A549 (cell line): ENCODE measurements at regions not wholly inside any gene's neighbourhood (a gene's known extent, or its start where the extent isn't known, plus 50 kb on each side); places are given as distances from the start of the nearest gene placed in this dataset.

Experiments
- EP300 ChIP-seq, 2 experiments: fragments of >200 bp; sonication (Bioruptor Twin); formaldehyde crosslinking; IDR thresholded peaks; 2 replicates in 1 of 2; 3 replicates in 1 of 2; pipeline ENCODE4 v1.6.1; 2016 to 2017
- HOXA7 ChIP-seq: fragments of 250-450 bp; sonication (Bioruptor Pico); IDR thresholded peaks from 2 replicates; pipeline ENCODE4 v1.5.0; 2020; ENCODE audit warnings: mild to moderate bottlenecking, moderate library complexity
- JUN ChIP-seq, 2 experiments: fragments of >200 bp; sonication (Bioruptor Twin); formaldehyde crosslinking; IDR thresholded peaks; 2 replicates in 1 of 2; 3 replicates in 1 of 2; pipeline ENCODE4 v1.6.1; 2016 to 2017
- POLR2A ChIP-seq: IDR thresholded peaks from 2 replicates; pipeline ENCODE4 v1.6.1; 2012; ENCODE audit warnings: mild to moderate bottlenecking, low read length
- RAD21 ChIP-seq, 2 experiments: fragments of >200 bp in 1 of 2; sonication (Bioruptor Twin) in 1 of 2; formaldehyde crosslinking in 1 of 2; IDR thresholded peaks in 1 of 2; conservative IDR thresholded peaks in 1 of 2; 2 replicates in 1 of 2; 3 replicates in 1 of 2; pipeline ENCODE4 v1.6.1; 2012 to 2018; ENCODE audit warnings: inconsistent platforms in 1 of 2
- RFX5 ChIP-seq: fragments of 450-650 bp; IDR thresholded peaks from 2 replicates; pipeline ENCODE4 v1.7.1; 2014; ENCODE audit warnings: antibody characterized with exemption, mild to moderate bottlenecking, moderate library complexity
- TF ChIP-seq, protein P1 (sequence below): fragments of >200 bp; sonication (Bioruptor Twin); formaldehyde crosslinking; IDR thresholded peaks from 3 replicates; pipeline ENCODE4 v1.5.1; 2016
- TF ChIP-seq, protein P2 (sequence below): fragments of 450-650 bp; IDR thresholded peaks from 2 replicates; pipeline ENCODE4 v1.6.1; 2014; ENCODE audit warnings: antibody characterized with exemption
- TF ChIP-seq, protein P3 (sequence below): fragments of 250-450 bp; sonication (Bioruptor Pico); IDR thresholded peaks from 2 replicates; pipeline ENCODE4 v1.5.0; 2021; ENCODE audit warnings: mild to moderate bottlenecking, moderate library complexity, borderline replicate concordance

DNA sequence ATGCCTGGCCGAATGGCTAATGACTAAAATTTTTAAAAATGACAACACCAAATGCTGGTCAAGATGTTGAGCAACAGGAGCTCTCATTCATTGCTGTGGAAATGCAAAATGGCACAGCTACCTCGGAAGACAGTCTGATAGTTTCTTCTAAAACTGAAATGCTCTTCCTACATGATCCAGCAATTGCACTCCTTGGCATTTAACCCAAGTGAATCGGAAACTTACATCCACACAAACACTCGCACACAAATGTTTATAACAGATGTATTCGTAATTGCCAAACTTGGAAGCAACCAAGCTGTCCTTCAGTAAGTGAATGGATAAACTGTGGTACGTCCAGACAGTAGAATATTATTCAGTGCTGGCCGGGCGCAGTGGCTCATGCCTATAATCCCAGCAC is 56.4 kb upstream of the NCOA3 start:
- TF ChIP-seq, protein P1, sequence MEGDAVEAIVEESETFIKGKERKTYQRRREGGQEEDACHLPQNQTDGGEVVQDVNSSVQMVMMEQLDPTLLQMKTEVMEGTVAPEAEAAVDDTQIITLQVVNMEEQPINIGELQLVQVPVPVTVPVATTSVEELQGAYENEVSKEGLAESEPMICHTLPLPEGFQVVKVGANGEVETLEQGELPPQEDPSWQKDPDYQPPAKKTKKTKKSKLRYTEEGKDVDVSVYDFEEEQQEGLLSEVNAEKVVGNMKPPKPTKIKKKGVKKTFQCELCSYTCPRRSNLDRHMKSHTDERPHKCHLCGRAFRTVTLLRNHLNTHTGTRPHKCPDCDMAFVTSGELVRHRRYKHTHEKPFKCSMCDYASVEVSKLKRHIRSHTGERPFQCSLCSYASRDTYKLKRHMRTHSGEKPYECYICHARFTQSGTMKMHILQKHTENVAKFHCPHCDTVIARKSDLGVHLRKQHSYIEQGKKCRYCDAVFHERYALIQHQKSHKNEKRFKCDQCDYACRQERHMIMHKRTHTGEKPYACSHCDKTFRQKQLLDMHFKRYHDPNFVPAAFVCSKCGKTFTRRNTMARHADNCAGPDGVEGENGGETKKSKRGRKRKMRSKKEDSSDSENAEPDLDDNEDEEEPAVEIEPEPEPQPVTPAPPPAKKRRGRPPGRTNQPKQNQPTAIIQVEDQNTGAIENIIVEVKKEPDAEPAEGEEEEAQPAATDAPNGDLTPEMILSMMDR, result no peak
- TF ChIP-seq, protein P2, sequence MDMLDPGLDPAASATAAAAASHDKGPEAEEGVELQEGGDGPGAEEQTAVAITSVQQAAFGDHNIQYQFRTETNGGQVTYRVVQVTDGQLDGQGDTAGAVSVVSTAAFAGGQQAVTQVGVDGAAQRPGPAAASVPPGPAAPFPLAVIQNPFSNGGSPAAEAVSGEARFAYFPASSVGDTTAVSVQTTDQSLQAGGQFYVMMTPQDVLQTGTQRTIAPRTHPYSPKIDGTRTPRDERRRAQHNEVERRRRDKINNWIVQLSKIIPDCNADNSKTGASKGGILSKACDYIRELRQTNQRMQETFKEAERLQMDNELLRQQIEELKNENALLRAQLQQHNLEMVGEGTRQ, result no peak
- TF ChIP-seq RAD21 (conservative IDR thresholded peaks at IDR 0.05 in 1 of 2, IDR thresholded peaks at IDR 0.05 in 1 of 2), result no peak
- no peak for TF ChIP-seq HOXA7 (CRISPR knock-in tag)
- no peak for TF ChIP-seq POLR2A
- no peak for TF ChIP-seq RFX5
- no peak for TF ChIP-seq EP300 (IDR thresholded peaks at IDR 0.05)
- TF ChIP-seq, protein P3, sequence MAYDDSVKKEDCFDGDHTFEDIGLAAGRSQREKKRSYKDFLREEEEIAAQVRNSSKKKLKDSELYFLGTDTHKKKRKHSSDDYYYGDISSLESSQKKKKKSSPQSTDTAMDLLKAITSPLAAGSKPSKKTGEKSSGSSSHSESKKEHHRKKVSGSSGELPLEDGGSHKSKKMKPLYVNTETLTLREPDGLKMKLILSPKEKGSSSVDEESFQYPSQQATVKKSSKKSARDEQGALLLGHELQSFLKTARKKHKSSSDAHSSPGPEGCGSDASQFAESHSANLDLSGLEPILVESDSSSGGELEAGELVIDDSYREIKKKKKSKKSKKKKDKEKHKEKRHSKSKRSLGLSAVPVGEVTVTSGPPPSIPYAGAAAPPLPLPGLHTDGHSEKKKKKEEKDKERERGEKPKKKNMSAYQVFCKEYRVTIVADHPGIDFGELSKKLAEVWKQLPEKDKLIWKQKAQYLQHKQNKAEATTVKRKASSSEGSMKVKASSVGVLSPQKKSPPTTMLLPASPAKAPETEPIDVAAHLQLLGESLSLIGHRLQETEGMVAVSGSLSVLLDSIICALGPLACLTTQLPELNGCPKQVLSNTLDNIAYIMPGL, result no peak
- TF ChIP-seq JUN (IDR thresholded peaks at IDR 0.05), result no peak
